ENCODE measurements at regions not wholly inside any gene's neighbourhood (a gene's known extent, or its start where the extent isn't known, plus 50 kb on each side); places are given as distances from the start of the nearest gene placed in this dataset.
A peak's percentile ranks its signal among the peaks of the same experiment; 100 is the strongest.
"Not testable (repeated sequence)": the region's sequence is repeated elsewhere in the genome, so short reads cannot be mapped to it uniquely, and the experiment has no call there.

DNA sequence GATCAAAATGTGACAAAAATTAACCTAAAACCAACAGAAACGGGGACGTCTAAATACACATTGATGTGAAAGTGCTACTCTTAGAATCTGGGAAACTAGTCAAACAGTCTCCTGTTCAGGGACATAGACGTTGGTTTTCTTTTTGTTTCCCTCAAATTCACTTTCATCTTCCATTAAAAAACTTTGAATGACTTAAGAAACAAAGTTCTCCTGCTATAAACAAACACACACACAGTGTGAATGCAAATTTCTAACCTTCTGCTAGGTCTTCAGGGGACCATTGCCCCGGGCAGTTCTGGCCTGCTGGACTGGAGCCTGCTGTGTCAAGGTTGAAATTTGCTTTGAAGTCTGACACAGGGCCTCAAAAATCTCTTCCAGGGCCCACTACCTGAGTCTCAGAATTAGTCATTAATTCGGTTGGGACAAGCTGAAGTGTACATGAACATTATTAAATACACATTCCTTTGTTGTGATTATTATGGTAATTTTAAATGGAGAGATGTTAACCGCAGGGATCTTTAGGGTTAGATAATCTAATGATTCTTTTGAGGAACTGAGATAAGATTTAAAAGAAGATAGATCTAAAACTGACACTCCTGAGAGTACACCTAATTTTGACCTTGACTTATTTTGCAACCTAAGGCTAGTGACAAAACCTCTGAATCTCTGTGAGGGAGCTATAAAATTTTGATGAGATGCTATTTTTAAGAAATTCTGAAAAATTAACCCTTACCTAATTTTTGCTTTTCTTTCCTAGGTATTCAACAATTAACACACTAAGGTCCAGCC lies 1260.4 kb downstream of the ROBO1 start:
- no peaks in the 10 kb centered on the region for H3K27me3 Mint-ChIP-seq (ENCODE audit: low read depth)
- H3K4me1 Mint-ChIP-seq: peaks cover 28% of the 10 kb centered on the region
- H3K27ac Mint-ChIP-seq: peak overlapping the region; percentile 75
- TF ChIP-seq, protein P1, sequence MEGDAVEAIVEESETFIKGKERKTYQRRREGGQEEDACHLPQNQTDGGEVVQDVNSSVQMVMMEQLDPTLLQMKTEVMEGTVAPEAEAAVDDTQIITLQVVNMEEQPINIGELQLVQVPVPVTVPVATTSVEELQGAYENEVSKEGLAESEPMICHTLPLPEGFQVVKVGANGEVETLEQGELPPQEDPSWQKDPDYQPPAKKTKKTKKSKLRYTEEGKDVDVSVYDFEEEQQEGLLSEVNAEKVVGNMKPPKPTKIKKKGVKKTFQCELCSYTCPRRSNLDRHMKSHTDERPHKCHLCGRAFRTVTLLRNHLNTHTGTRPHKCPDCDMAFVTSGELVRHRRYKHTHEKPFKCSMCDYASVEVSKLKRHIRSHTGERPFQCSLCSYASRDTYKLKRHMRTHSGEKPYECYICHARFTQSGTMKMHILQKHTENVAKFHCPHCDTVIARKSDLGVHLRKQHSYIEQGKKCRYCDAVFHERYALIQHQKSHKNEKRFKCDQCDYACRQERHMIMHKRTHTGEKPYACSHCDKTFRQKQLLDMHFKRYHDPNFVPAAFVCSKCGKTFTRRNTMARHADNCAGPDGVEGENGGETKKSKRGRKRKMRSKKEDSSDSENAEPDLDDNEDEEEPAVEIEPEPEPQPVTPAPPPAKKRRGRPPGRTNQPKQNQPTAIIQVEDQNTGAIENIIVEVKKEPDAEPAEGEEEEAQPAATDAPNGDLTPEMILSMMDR (IDR thresholded peaks at IDR 0.05; ENCODE audit: unreplicated experiment): no peak
- no peak overlapping the region for H3K4me3 Mint-ChIP-seq
- H3K36me3 Mint-ChIP-seq: no peaks in the 10 kb centered on the region
- no peak for DNase-seq (ENCODE audit: low spot score in 2 of 2, unreplicated experiment in 2 of 2)
- peaks cover 12% of the 10 kb centered on the region for H3K9me3 Mint-ChIP-seq

DNA sequence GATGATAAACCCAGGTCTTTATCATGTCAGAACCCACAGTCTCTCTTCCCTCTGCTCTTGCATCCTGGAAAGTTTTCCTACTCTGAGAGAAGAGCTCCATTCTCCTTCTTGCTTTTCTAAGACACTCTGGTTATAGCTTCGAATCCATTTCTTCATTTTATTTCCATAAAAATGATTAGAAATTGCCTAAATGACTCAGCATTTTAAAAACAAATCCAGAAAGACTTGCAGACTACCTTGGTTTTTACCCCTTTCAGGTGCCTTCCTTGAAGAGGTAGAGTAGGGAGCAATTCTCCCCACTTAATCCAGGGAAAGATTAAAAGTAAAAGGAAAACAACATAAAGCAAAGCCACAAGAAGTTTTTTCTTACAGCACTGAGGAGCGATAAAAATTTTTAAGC lies 1256.0 kb downstream of the ROBO1 start:
- Mint-ChIP-seq H3K4me3 (no peak overlapping the region), H3K9me3 (peaks cover 16% of the 10 kb centered on the region)
- TF ChIP-seq, protein P1 (IDR thresholded peaks at IDR 0.05; ENCODE audit: unreplicated experiment): no peak

DNA sequence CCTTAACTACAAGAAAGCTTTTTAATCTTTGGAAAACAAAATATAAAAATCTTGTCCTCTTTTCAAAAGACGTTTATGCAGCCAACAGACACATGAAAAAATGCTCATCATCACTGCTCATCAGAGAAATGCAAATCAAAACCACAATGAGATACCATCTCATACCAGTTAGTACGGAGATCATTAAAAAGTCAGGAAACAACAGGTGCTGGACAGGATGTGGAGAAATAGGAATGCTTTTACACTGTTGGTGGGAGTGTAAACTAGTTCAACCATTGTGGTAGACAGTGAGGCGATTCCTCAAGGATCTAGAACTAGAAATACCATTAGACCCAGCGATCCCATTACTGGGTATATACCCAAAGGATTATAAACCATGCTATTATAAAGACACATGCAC lies 1255.0 kb downstream of the ROBO1 start:
- not testable (repeated sequence) for H3K27me3 Mint-ChIP-seq (ENCODE audit: low read depth); H3K27ac Mint-ChIP-seq; H3K36me3 Mint-ChIP-seq; H3K4me3 Mint-ChIP-seq; DNase-seq (ENCODE audit: low spot score in 2 of 2, unreplicated experiment in 2 of 2)
- H3K9me3 Mint-ChIP-seq: peaks cover 19% of the 10 kb centered on the region
- H3K4me1 Mint-ChIP-seq: peaks cover 12% of the 10 kb centered on the region

More for the DNA sequence above, 1256.0 kb downstream of the ROBO1 start:
- Mint-ChIP-seq H3K27ac (no peak overlapping the region), H3K27me3 (ENCODE audit: low read depth) (no peaks in the 10 kb centered on the region), H3K36me3 (no peaks in the 10 kb centered on the region), H3K4me1 (peaks cover 15% of the 10 kb centered on the region)
- DNase-seq (ENCODE audit: low spot score in 2 of 2, unreplicated experiment in 2 of 2): no peak

DNA sequence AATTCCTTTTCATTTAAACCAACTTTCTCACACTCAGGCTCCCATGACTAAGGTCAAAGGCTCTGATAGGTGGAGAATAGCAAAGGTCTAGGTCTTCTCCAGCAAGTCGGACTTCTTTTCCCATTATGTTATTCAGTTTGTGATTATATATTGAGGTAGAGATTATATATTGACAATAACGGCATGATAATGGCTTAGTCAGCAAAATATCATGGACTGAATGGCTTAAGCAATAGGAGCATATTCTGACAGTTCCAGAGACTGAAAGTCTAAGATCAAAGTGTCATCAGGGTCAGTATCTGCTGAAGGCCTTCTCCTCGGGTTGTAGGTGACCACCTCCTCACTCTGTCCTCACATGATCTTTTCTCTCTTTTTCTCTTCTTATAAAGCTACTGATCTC lies 1251.4 kb downstream of the ROBO1 start:
- no peak for DNase-seq (ENCODE audit: low spot score in 2 of 2, unreplicated experiment in 2 of 2)
- Mint-ChIP-seq H3K4me1 (peaks cover 25% of the 10 kb centered on the region), H3K4me3 (no peak overlapping the region), H3K36me3 (no peaks in the 10 kb centered on the region), H3K9me3 (peaks cover 18% of the 10 kb centered on the region), H3K27me3 (ENCODE audit: low read depth) (no peaks in the 10 kb centered on the region), H3K27ac (no peak overlapping the region)
- TF ChIP-seq, protein P1 (IDR thresholded peaks at IDR 0.05; ENCODE audit: unreplicated experiment): no peak

DNA sequence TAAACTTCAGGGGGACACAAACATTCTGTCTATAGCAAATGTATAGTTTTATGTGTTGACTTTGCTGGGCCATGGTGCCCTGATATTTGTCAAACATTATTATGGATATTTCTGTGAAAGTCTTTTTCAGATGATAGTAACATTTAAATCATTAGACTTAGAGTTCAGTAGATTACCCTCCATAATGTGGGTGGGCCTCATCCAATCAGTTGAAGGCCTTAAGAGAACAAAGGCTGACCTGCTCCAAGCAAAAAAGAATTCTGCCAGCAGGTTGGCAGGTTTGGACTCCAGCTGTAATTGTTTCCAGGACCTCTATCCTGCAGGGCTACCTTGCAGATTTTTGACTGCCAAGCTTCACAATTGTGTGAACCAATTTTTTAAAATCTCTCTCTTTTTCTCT lies 1250.9 kb downstream of the ROBO1 start:
- DNase-seq (ENCODE audit: low spot score in 2 of 2, unreplicated experiment in 2 of 2): no peak
- Mint-ChIP-seq H3K4me1 (peaks cover 25% of the 10 kb centered on the region), H3K9me3 (peaks cover 14% of the 10 kb centered on the region), H3K4me3 (no peak overlapping the region), H3K27me3 (ENCODE audit: low read depth) (no peaks in the 10 kb centered on the region), H3K36me3 (no peaks in the 10 kb centered on the region), H3K27ac (no peak overlapping the region)
- TF ChIP-seq, protein P1 (IDR thresholded peaks at IDR 0.05; ENCODE audit: unreplicated experiment): no peak

DNA sequence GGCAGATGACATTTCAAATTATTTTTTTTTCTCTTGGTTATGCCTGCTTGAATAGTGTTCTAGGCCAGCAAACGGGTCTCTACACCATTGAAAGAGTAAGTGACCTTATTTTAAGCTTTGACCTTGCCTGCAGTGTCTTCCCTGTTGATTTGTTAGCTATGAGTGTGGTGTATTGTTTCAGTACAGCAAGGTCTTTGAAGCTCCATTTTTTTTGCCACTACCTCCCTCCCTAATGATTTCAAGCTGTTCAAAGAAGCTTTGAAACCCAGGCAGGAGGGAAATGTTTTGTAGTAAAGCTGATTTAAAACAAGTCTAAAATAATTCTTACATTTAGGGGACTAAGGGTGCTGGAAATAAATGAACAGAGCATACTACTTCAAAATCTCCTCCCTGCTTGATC lies 1249.8 kb downstream of the ROBO1 start:
- Mint-ChIP-seq H3K36me3 (no peaks in the 10 kb centered on the region), H3K27me3 (ENCODE audit: low read depth) (no peaks in the 10 kb centered on the region), H3K4me1 (peaks cover 25% of the 10 kb centered on the region), H3K9me3 (peaks cover 7% of the 10 kb centered on the region), H3K27ac (peak overlapping the region; percentile 64), H3K4me3 (no peak overlapping the region)
- TF ChIP-seq, protein P1 (IDR thresholded peaks at IDR 0.05; ENCODE audit: unreplicated experiment): no peak
- no peak for DNase-seq (ENCODE audit: low spot score in 2 of 2, unreplicated experiment in 2 of 2)

Measured in mesothelial cell of epicardium (in vitro differentiated cells).